Pancreas (tissue), 10 donors: ENCODE measurements at regions not wholly inside any gene's neighbourhood (a gene's known extent, or its start where the extent isn't known, plus 50 kb on each side); places are given as distances from the start of the nearest gene placed in this dataset.

Source experiments
- ATAC-seq, 4 donors: fragments of 200-7000 bp; cut with Tn5 transposase; one replicate each; pipeline versions ENCODE4 v1.8.0 to v1.9.1; 2020; ENCODE audit warnings: mild to moderate bottlenecking in 4 of 4, moderate library complexity in 4 of 4
- DNase-seq, 6 donors: peaks; one replicate each; pipeline ENCODE4 v3.0.0-alpha.2; 2020
- FAIRE-seq: peaks from 2 replicates; lab custom pipeline; 2012; peaks lifted over from hg19 to GRCh38; lab: Jason Lieb, UNC
- H3K27ac ChIP-seq, 4 donors: fragments of 200-600 bp; sonication (generic); 1 replicate in 3 of 4; 2 replicates in 1 of 4; pipeline versions ENCODE4 v1.5.0 to v1.8.0; 2020
- H3K27me3 ChIP-seq, 4 donors: fragments of 200-600 bp; one replicate each; pipeline ENCODE4 v1.8.0; 2021
- H3K36me3 ChIP-seq, 3 donors: fragments of 200-600 bp; sonication (generic) in 1 of 3; one replicate each; pipeline versions ENCODE4 v1.5.0 to v1.8.0; 2020 to 2021
- H3K4me1 ChIP-seq, 3 donors: fragments of 200-600 bp; one replicate each; pipeline ENCODE4 v1.8.0; 2021
- H3K4me3 ChIP-seq, 4 donors: fragments of 200-600 bp; sonication (generic) in 2 of 4; one replicate each; pipeline versions ENCODE4 v1.5.0 to v1.8.0; 2020 to 2021
- H3K9me3 ChIP-seq, 4 donors: fragments of 200-600 bp; one replicate each; pipeline ENCODE4 v1.8.0; 2021
- WGBS, 2 donors: extraction: QIAGEN DNeasy Blood & Tissue Kit; methylation state at CpG; one replicate each; pipeline ENCODE4 v1.1.7; 2013; 5-methylcytosine and 5-hydroxymethylcytosine counted together
- intact Hi-C, 3 donors: fragments of 100-400 bp; cut with DNase I; formaldehyde crosslinking; loops; one replicate each; pipeline versions ENCODE4 v1.11.1 to v1.14.2; 2022
- TF ChIP-seq, protein P1 (sequence below), 4 donors: fragments of 200-600 bp; sonication (generic) in 3 of 4; IDR thresholded peaks; one replicate each; pipeline versions ENCODE4 v1.5.0 to v1.8.0; 2021; ENCODE audit warnings: antibody characterized with exemption in 4 of 4
- donor health status: healthy with polysubstance abuse.
- donor health status: DM: no; HTN: no; CAD: no; lungs with moderate emphysema.
- donor health status: DM: no; HTN: no; CAD: no.
- donor health status: control.
- donor health status: control.
- donor health status: Bipolar disorder and iron deficiency.
- donor health status: DM: yes; HTN: yes; CAD: no.
- donor health status: DM: no; HTN: no; CAD: no.
- donor health status: DM: no; HTN: no; CAD: no.
- donor health status: DM: yes; HTN: yes; CAD: no.

- FAIRE-seq, result no peak
- Histone ChIP-seq H3K4me1 (no peaks in the 10 kb centered on the region), H3K36me3 (no peaks in the 10 kb centered on the region), H3K27ac (no peak overlapping the region), H3K27me3 (no peaks in the 10 kb centered on the region), H3K4me3 (no peak overlapping the region), H3K9me3 (no peaks in the 10 kb centered on the region)
- intact Hi-C loops, result no loop called here
- no peak for DNase-seq
- WGBS, 2 donors, result 71 to 79% methylated on average over 1 of the region's 1 CpG
- TF ChIP-seq, protein P1, sequence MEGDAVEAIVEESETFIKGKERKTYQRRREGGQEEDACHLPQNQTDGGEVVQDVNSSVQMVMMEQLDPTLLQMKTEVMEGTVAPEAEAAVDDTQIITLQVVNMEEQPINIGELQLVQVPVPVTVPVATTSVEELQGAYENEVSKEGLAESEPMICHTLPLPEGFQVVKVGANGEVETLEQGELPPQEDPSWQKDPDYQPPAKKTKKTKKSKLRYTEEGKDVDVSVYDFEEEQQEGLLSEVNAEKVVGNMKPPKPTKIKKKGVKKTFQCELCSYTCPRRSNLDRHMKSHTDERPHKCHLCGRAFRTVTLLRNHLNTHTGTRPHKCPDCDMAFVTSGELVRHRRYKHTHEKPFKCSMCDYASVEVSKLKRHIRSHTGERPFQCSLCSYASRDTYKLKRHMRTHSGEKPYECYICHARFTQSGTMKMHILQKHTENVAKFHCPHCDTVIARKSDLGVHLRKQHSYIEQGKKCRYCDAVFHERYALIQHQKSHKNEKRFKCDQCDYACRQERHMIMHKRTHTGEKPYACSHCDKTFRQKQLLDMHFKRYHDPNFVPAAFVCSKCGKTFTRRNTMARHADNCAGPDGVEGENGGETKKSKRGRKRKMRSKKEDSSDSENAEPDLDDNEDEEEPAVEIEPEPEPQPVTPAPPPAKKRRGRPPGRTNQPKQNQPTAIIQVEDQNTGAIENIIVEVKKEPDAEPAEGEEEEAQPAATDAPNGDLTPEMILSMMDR (IDR thresholded peaks at IDR 0.05), result no peak
- ATAC-seq, result no peak
Observed at GRCh38 chr14:97902630-97903029, 1105.4 kb downstream of the VRK1 start.

DNA sequence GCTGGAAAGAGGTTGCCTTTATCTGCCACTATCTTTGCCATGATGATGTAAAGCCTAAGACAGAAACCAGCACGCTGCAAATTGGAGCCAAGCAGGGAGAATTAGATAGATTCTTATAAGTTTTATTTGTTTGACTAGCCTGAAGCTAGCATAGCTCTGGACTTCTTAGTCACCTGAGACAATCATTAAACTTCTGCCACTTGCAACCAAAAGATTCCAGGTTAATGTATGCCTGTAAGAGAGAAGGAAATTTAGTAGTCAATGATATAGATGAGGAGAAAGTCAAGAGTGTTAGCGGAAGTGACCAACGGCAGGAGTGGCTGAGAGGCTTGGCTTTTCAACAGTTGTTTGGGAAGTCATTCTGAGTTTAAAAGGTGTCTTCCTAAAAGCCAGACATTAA lies 1106.6 kb downstream of the VRK1 start:
- no peak for ATAC-seq
- Histone ChIP-seq H3K27me3 (no peaks in the 10 kb centered on the region), H3K4me1 (no peaks in the 10 kb centered on the region), H3K9me3 (no peaks in the 10 kb centered on the region), H3K27ac (no peak overlapping the region), H3K4me3 (no peak overlapping the region), H3K36me3 (no peaks in the 10 kb centered on the region)
- DNase-seq, result no peak
- intact Hi-C loops, result no loop called here
- WGBS, 2 donors, result 20 to 34% methylated on average over 3 of the region's 3 CpGs
- FAIRE-seq, result no peak
- TF ChIP-seq, protein P1 (IDR thresholded peaks at IDR 0.05), result no peak

DNA sequence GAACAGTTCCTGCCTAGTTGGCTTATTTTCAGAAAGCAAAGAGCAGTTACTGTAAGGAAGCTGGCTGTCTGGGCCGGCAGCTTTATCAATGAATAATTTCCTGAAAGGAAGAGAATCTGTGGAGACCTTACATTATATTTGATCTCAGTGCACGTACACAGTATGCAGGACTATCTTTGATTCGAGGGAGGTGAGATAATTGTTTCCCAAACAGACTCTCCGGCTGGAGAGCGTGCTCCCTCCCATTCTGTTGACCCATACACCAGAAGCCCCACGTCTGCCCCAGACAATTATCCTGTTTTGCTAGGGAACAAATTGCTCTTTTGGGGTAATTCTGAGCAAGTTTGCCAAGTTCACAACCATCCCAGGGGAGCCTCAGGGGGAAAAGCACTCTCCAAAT lies 1115.0 kb downstream of the VRK1 start:
- no peaks in the 10 kb centered on the region for H3K36me3 ChIP-seq
- TF ChIP-seq, protein P1 (IDR thresholded peaks at IDR 0.05), result no peak
- no peaks in the 10 kb centered on the region for H3K27me3 ChIP-seq
- peaks cover 0 to 4% (median 0%) of the 10 kb centered on the region in 4 donors for H3K9me3 ChIP-seq
- WGBS, 2 donors, result 34 to 38% methylated on average over 6 of the region's 6 CpGs
- H3K4me3 ChIP-seq, result no peak overlapping the region
- no peaks in the 10 kb centered on the region for H3K4me1 ChIP-seq
- H3K27ac ChIP-seq, result no peak overlapping the region
- no peak for ATAC-seq
- intact Hi-C loops, result no loop called here
- DNase-seq, result no peak
- FAIRE-seq, result no peak

- Histone ChIP-seq H3K4me1 (no peaks in the 10 kb centered on the region), H3K36me3 (no peaks in the 10 kb centered on the region), H3K9me3 (no peaks in the 10 kb centered on the region), H3K27ac (no peak overlapping the region), H3K27me3 (no peaks in the 10 kb centered on the region), H3K4me3 (no peak overlapping the region)
- no peak for FAIRE-seq
- TF ChIP-seq, protein P1 (IDR thresholded peaks at IDR 0.05), result no peak
- ATAC-seq, result no peak
- no peak for DNase-seq
- intact Hi-C loops, result no loop called here
- 82 to 93% methylated on average over 1 of the region's 1 CpG for WGBS, 2 donors
Observed at GRCh38 chr14:97916100-97916499, 1118.9 kb downstream of the VRK1 start.

- intact Hi-C loops, result no loop called here
- Histone ChIP-seq H3K9me3 (no peaks in the 10 kb centered on the region), H3K4me1 (no peaks in the 10 kb centered on the region), H3K36me3 (no peaks in the 10 kb centered on the region), H3K27ac (no peak overlapping the region), H3K4me3 (no peak overlapping the region), H3K27me3 (no peaks in the 10 kb centered on the region)
- 81 to 83% methylated on average over 5 of the region's 5 CpGs for WGBS, 2 donors
- no peak for FAIRE-seq
- TF ChIP-seq, protein P1 (IDR thresholded peaks at IDR 0.05), result no peak
- no peak for DNase-seq
- no peak for ATAC-seq
Observed at GRCh38 chr14:97916669-97917568, 1119.7 kb downstream of the VRK1 start.
